HG03521 (cell line): ENCODE measurements at regions not wholly inside any gene's neighbourhood (a gene's known extent, or its start where the extent isn't known, plus 50 kb on each side); places are given as distances from the start of the nearest gene placed in this dataset.
"Not testable (repeated sequence)": the region's sequence is repeated elsewhere in the genome, so short reads cannot be mapped to it uniquely, and the experiment has no call there.

Experiments used
- ATAC-seq: cut with Tn5 transposase; IDR thresholded peaks from one replicate; pipeline ENCODE4 v1.9.1; 2021; ENCODE audit warnings: mild to moderate bottlenecking, moderate library complexity; ENCODE audit not compliant: unreplicated experiment

- not testable (repeated sequence) for ATAC-seq
These were observed 262.0 kb downstream of the SMARCA2 start for GRCh38 chr9:2277133-2277532.

GRCh38 chr9:2277644-2278043, 262.5 kb downstream of the SMARCA2 start:
- ATAC-seq = not testable (repeated sequence)

GRCh38 chr9:2279138-2279537, 264.0 kb downstream of the SMARCA2 start:
- ATAC-seq = not testable (repeated sequence)

- no peak for ATAC-seq
These were observed 266.1 kb downstream of the SMARCA2 start for GRCh38 chr9:2281031-2281802.

- no peak for ATAC-seq
These were observed 266.6 kb downstream of the SMARCA2 start for GRCh38 chr9:2281803-2282185.

GRCh38 chr9:2284770-2285169, 269.6 kb downstream of the SMARCA2 start:
- ATAC-seq = no peak

- ATAC-seq = no peak
These were observed 270.5 kb downstream of the SMARCA2 start for GRCh38 chr9:2285416-2286332.

GRCh38 chr9:2286333-2286705, 271.2 kb downstream of the SMARCA2 start:
- no peak for ATAC-seq

- ATAC-seq = no peak
These were observed 271.8 kb downstream of the SMARCA2 start for GRCh38 chr9:2286825-2287455.

- ATAC-seq = no peak
These were observed 273.2 kb downstream of the SMARCA2 start for GRCh38 chr9:2288309-2288708.

- ATAC-seq = no peak
These were observed 274.1 kb downstream of the SMARCA2 start for GRCh38 chr9:2289263-2289662.

- no peak for ATAC-seq
These were observed 275.2 kb downstream of the SMARCA2 start for GRCh38 chr9:2290382-2290781.

GRCh38 chr9:2291980-2292704, 277.0 kb downstream of the SMARCA2 start:
- no peak for ATAC-seq

- ATAC-seq = no peak
These were observed 277.6 kb downstream of the SMARCA2 start for GRCh38 chr9:2292733-2293132.

GRCh38 chr9:2297771-2298170, 282.6 kb downstream of the SMARCA2 start:
- no peak for ATAC-seq

GRCh38 chr9:2298217-2298616, 283.1 kb downstream of the SMARCA2 start:
- no peak for ATAC-seq

GRCh38 chr9:2299156-2299842, 284.2 kb downstream of the SMARCA2 start:
- ATAC-seq = no peak

- no peak for ATAC-seq
These were observed 284.7 kb downstream of the SMARCA2 start for GRCh38 chr9:2299843-2300205.

GRCh38 chr9:2300325-2300724, 285.2 kb downstream of the SMARCA2 start:
- ATAC-seq = no peak

- no peak for ATAC-seq
These were observed 287.5 kb downstream of the SMARCA2 start for GRCh38 chr9:2302606-2303005.
